GM12875 (cell line): ENCODE measurements at regions not wholly inside any gene's neighbourhood (a gene's known extent, or its start where the extent isn't known, plus 50 kb on each side); places are given as distances from the start of the nearest gene placed in this dataset.

Experiments used
- H3K4me3 ChIP-seq: one replicate; pipeline ENCODE4 v1.5.1; 2011; ENCODE audit warnings: low read depth, low read length, control low read depth
- TF ChIP-seq, protein P1 (sequence below): IDR thresholded peaks from 2 replicates; pipeline ENCODE4 v1.5.1; 2011; ENCODE audit warnings: low read depth, mild to moderate bottlenecking, control low read depth, inconsistent platforms, low read length, moderate library complexity, borderline replicate concordance; ENCODE audit not compliant: insufficient read depth

DNA sequence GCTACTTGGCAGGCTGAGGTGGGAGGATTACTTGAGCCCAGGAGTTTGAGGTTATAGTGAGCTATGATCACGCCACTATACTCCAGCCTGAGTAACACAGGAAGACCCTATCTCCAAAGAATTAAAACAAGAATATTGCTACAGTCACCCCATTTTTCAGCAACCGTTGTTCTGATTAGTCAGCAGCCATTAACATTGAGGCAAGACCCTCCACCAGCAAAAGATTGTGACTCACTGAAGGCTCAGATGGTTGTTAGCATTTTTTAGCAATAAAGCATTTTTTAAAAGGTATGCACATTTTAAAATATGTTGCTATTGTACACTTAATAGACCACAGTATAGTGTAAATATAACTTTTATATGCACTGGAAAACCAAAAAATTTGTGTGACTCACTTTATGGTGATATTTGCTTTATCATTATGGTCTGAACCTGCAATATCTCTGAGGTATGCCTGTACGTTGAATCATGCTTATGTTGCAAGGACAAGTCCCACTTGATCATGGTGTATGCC is 492.6 kb downstream of the SQOR start:
- TF ChIP-seq, protein P1, sequence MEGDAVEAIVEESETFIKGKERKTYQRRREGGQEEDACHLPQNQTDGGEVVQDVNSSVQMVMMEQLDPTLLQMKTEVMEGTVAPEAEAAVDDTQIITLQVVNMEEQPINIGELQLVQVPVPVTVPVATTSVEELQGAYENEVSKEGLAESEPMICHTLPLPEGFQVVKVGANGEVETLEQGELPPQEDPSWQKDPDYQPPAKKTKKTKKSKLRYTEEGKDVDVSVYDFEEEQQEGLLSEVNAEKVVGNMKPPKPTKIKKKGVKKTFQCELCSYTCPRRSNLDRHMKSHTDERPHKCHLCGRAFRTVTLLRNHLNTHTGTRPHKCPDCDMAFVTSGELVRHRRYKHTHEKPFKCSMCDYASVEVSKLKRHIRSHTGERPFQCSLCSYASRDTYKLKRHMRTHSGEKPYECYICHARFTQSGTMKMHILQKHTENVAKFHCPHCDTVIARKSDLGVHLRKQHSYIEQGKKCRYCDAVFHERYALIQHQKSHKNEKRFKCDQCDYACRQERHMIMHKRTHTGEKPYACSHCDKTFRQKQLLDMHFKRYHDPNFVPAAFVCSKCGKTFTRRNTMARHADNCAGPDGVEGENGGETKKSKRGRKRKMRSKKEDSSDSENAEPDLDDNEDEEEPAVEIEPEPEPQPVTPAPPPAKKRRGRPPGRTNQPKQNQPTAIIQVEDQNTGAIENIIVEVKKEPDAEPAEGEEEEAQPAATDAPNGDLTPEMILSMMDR: no peak
- H3K4me3 ChIP-seq: no peak overlapping the region

GRCh38 chr15:46129145-46129544 is 494.3 kb downstream of the SQOR start:
- no peak overlapping the region for H3K4me3 ChIP-seq
- TF ChIP-seq, protein P1: no peak

DNA sequence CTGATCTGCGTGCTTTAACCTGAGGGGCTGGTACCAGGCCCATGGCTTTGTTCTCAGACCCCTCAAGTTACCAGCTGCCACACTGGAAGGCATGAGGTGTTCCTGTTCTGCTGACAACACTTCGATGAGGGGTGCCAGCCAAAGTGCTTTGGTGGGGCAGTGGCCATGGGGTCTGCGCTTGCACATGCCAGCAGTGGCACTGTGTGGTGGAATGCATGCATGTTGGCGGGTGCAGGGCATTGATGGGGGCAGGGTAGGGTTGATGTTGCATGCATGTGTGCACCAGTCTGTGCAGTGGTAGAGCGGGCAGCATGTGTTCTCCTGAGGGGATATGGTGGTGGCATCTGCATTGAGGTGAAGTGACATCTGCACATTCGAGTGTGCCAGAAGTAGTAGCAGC is 497.0 kb downstream of the SQOR start:
- H3K4me3 ChIP-seq: no peak overlapping the region
- TF ChIP-seq, protein P1: no peak

DNA sequence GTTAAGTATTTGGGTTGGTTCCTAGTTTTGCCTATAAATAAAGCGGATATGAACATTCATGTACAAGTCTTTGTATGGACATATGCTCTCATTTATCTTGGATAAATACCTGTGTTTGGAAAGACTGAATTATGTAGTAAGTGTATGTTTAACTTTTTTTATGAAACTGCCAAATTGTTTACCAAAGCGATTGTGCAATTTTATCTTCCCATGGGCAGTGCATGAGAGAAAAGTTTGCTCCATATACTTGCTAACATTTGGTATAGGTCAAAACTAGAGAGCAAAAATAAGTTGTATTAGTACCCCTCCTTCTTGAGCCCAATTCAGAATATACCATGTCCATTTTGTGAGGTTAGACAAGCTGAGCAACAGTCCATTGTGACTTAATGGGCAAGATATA is 502.6 kb downstream of the SQOR start:
- TF ChIP-seq, protein P1: no peak
- H3K4me3 ChIP-seq: no peak overlapping the region

- no peak overlapping the region for H3K4me3 ChIP-seq
- TF ChIP-seq, protein P1: no peak
Measured at GRCh38 chr15:46146002-46146401, 511.2 kb downstream of the SQOR start.

DNA sequence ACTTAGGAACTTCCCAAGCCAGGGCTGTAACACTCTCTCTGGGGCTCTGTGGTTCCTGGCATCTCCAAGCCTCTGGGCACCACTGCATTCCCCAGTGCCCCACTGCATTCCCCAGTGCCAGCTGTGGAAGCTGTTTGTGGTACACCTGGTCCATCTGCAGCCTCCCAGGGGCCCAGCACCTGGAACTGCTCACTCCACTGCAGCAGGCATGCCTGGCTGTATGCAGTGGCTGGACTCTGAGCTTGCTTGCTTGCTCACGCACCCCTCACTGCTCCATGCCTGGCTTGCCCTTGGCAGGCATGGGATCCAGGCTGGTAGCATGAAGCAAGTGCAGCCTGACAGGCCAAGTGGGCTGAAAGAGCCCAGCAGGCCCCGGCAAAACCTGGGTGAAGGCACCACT is 512.1 kb downstream of the SQOR start:
- H3K4me3 ChIP-seq: no peak overlapping the region
- TF ChIP-seq, protein P1: no peak

DNA sequence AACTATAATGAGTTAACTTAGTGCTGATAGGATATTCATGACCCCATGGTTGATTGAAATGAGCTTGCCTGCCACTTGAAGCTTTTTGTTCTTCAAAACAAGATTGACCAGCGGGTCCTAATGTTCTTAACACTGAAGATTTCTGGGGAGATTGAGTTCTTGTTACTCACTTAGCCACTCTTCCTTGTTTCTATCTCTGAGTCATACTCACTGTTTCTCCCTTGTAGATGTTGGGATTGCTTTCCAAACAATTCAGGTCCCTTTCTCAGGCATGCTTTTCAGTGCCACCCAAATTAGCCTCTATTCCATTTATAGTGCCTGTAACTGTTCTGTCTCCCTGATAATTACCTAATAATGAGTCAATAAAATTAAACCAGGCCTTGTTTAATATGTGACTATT is 517.0 kb downstream of the SQOR start:
- TF ChIP-seq, protein P1: no peak
- H3K4me3 ChIP-seq: no peak overlapping the region
